ENCODE measurements at regions not wholly inside any gene's neighbourhood (a gene's known extent, or its start where the extent isn't known, plus 50 kb on each side); places are given as distances from the start of the nearest gene placed in this dataset.

DNA sequence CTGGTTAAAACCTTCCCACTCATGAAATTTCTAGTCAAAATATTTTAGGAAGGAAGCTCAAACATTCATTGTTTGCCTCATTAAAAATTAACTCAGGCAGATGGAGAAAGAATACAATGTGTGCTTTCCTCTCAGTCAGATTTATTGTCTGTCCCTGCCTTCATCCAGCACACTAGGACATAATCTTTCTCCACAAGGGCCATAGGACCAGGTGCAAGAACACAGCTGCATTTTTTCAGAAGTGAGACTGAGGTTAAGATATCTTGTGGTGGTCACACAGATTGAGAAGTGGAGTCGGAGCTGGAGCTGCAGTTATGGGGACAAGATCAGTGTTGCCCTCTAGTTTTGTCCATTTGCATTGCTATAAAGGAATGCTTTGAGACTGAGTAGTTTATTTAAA, 666.3 kb downstream of the CCSER2 start:
- no peaks in the 10 kb centered on the region for H3K27me3 ChIP-seq (ENCODE audit: control insufficient read depth, insufficient read depth, low read length)
- no peak overlapping the region for H3K4me3 ChIP-seq (ENCODE audit: low read length)
- no peak overlapping the region for H3K9ac ChIP-seq (ENCODE audit: low read depth, low read length)
- H3K4me2 ChIP-seq (ENCODE audit: low read length) = no peak overlapping the region
- H3K9me3 ChIP-seq (replicated peaks; ENCODE audit: low read length) = peaks cover 2% of the 10 kb centered on the region
- H3K36me3 ChIP-seq (ENCODE audit: insufficient read depth, low read length) = no peaks in the 10 kb centered on the region
- no peaks in the 10 kb centered on the region for H3K4me1 ChIP-seq (ENCODE audit: control insufficient read depth, insufficient read depth, low read length)

GRCh38 chr10:84996580-84996979, 668.2 kb downstream of the CCSER2 start:
- Histone ChIP-seq H3K4me3 (ENCODE audit: low read length) (no peak overlapping the region), H3K9ac (ENCODE audit: low read depth, low read length) (no peak overlapping the region)

GRCh38 chr10:84997870-84998269, 669.5 kb downstream of the CCSER2 start:
- Histone ChIP-seq H3K4me1 (ENCODE audit: control insufficient read depth, insufficient read depth, low read length) (no peaks in the 10 kb centered on the region), H3K9me3 (replicated peaks; ENCODE audit: low read length) (peaks cover 2% of the 10 kb centered on the region), H3K4me2 (ENCODE audit: low read length) (no peak overlapping the region), H3K27me3 (ENCODE audit: control insufficient read depth, insufficient read depth, low read length) (no peaks in the 10 kb centered on the region), H3K9ac (ENCODE audit: low read depth, low read length) (no peak overlapping the region), H3K36me3 (ENCODE audit: insufficient read depth, low read length) (no peaks in the 10 kb centered on the region), H3K4me3 (ENCODE audit: low read length) (no peak overlapping the region)

More at GRCh38 chr10:84996580-84996979, 668.2 kb downstream of the CCSER2 start:
- Histone ChIP-seq H3K4me1 (ENCODE audit: control insufficient read depth, insufficient read depth, low read length) (no peaks in the 10 kb centered on the region), H3K4me2 (ENCODE audit: low read length) (no peak overlapping the region), H3K27me3 (ENCODE audit: control insufficient read depth, insufficient read depth, low read length) (no peaks in the 10 kb centered on the region), H3K36me3 (ENCODE audit: insufficient read depth, low read length) (no peaks in the 10 kb centered on the region), H3K9me3 (replicated peaks; ENCODE audit: low read length) (peaks cover 2% of the 10 kb centered on the region)

DNA sequence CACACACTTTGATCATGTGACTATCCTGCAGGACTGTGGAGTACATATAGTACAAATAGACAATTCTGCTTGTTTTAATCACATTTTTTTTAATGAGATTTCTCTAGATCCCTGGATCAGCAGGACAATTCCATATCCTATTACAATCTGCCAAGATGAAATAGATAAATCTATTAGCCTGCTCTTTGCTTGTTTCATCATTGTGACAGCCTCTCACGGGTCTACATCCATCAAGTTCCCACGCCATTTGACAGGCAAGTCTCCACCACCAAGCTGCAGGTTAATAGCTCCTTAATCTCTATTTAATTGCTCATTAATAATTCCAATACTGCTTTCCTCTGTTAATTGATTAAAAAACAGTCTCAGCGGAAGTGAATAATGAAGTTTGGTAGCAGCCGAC, 671.5 kb downstream of the CCSER2 start:
- H3K36me3 ChIP-seq (ENCODE audit: insufficient read depth, low read length) = no peaks in the 10 kb centered on the region
- no peaks in the 10 kb centered on the region for H3K27me3 ChIP-seq (ENCODE audit: control insufficient read depth, insufficient read depth, low read length)
- no peak overlapping the region for H3K4me3 ChIP-seq (ENCODE audit: low read length)
- H3K9ac ChIP-seq (ENCODE audit: low read depth, low read length) = no peak overlapping the region
- no peaks in the 10 kb centered on the region for H3K4me1 ChIP-seq (ENCODE audit: control insufficient read depth, insufficient read depth, low read length)
- H3K9me3 ChIP-seq (replicated peaks; ENCODE audit: low read length) = peaks cover 2% of the 10 kb centered on the region
- no peak overlapping the region for H3K4me2 ChIP-seq (ENCODE audit: low read length)

DNA sequence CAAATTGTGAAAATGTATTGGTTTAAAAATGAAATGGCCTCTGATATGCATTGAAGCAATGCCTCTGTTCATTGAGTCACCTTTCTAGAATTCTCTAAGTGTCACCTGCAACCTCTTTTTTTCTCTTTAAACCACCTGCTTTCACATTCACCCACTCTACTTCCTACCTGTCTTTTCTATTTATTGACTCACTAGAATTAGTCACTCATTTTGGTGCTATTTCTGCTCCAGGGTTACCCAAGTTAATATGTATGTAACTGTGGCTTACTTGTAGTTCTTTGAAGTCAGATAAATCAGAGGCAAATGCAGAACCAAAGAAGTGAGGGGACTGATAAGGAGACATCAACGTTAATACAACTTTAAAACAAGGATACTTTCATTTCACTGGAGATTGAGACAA, 674.7 kb downstream of the CCSER2 start:
- Histone ChIP-seq H3K9ac (ENCODE audit: low read depth, low read length) (no peak overlapping the region), H3K4me1 (ENCODE audit: control insufficient read depth, insufficient read depth, low read length) (no peaks in the 10 kb centered on the region), H3K36me3 (ENCODE audit: insufficient read depth, low read length) (no peaks in the 10 kb centered on the region), H3K9me3 (replicated peaks; ENCODE audit: low read length) (no peaks in the 10 kb centered on the region), H3K27me3 (ENCODE audit: control insufficient read depth, insufficient read depth, low read length) (no peaks in the 10 kb centered on the region), H3K4me3 (ENCODE audit: low read length) (no peak overlapping the region), H3K4me2 (ENCODE audit: low read length) (no peak overlapping the region)

- H3K36me3 ChIP-seq (ENCODE audit: insufficient read depth, low read length) = no peaks in the 10 kb centered on the region
- no peaks in the 10 kb centered on the region for H3K27me3 ChIP-seq (ENCODE audit: control insufficient read depth, insufficient read depth, low read length)
- H3K9me3 ChIP-seq (replicated peaks; ENCODE audit: low read length) = peaks cover 3% of the 10 kb centered on the region
- H3K4me2 ChIP-seq (ENCODE audit: low read length) = no peak overlapping the region
- no peaks in the 10 kb centered on the region for H3K4me1 ChIP-seq (ENCODE audit: control insufficient read depth, insufficient read depth, low read length)
- no peak overlapping the region for H3K4me3 ChIP-seq (ENCODE audit: low read length)
- H3K9ac ChIP-seq (ENCODE audit: low read depth, low read length) = no peak overlapping the region
Observed at GRCh38 chr10:85008488-85009184, 680.2 kb downstream of the CCSER2 start.

- no peak overlapping the region for H3K4me2 ChIP-seq (ENCODE audit: low read length)
- H3K27me3 ChIP-seq (ENCODE audit: control insufficient read depth, insufficient read depth, low read length) = no peaks in the 10 kb centered on the region
- no peaks in the 10 kb centered on the region for H3K4me1 ChIP-seq (ENCODE audit: control insufficient read depth, insufficient read depth, low read length)
- H3K4me3 ChIP-seq (ENCODE audit: low read length) = no peak overlapping the region
- no peak overlapping the region for H3K9ac ChIP-seq (ENCODE audit: low read depth, low read length)
- peaks cover 3% of the 10 kb centered on the region for H3K9me3 ChIP-seq (replicated peaks; ENCODE audit: low read length)
- no peaks in the 10 kb centered on the region for H3K36me3 ChIP-seq (ENCODE audit: insufficient read depth, low read length)
Observed at GRCh38 chr10:85012305-85012704, 683.9 kb downstream of the CCSER2 start.

GRCh38 chr10:85026878-85027467, 698.6 kb downstream of the CCSER2 start:
- H3K36me3 ChIP-seq (ENCODE audit: insufficient read depth, low read length) = no peaks in the 10 kb centered on the region

GRCh38 chr10:85032981-85033380, 704.6 kb downstream of the CCSER2 start:
- H3K27me3 ChIP-seq (ENCODE audit: control insufficient read depth, insufficient read depth, low read length) = no peaks in the 10 kb centered on the region
- no peaks in the 10 kb centered on the region for H3K36me3 ChIP-seq (ENCODE audit: insufficient read depth, low read length)
- H3K9me3 ChIP-seq (replicated peaks; ENCODE audit: low read length) = no peaks in the 10 kb centered on the region
- no peak overlapping the region for H3K4me3 ChIP-seq (ENCODE audit: low read length)
- no peak overlapping the region for H3K9ac ChIP-seq (ENCODE audit: low read depth, low read length)
- H3K4me2 ChIP-seq (ENCODE audit: low read length) = no peak overlapping the region
- no peaks in the 10 kb centered on the region for H3K4me1 ChIP-seq (ENCODE audit: control insufficient read depth, insufficient read depth, low read length)

More at GRCh38 chr10:85026878-85027467, 698.6 kb downstream of the CCSER2 start:
- Histone ChIP-seq H3K27me3 (ENCODE audit: control insufficient read depth, insufficient read depth, low read length) (no peaks in the 10 kb centered on the region), H3K4me3 (ENCODE audit: low read length) (no peak overlapping the region), H3K9me3 (replicated peaks; ENCODE audit: low read length) (no peaks in the 10 kb centered on the region), H3K9ac (ENCODE audit: low read depth, low read length) (no peak overlapping the region), H3K4me2 (ENCODE audit: low read length) (no peak overlapping the region), H3K4me1 (ENCODE audit: control insufficient read depth, insufficient read depth, low read length) (no peaks in the 10 kb centered on the region)

GRCh38 chr10:85036661-85037060, 708.3 kb downstream of the CCSER2 start:
- H3K4me3 ChIP-seq (ENCODE audit: low read length) = no peak overlapping the region
- no peak overlapping the region for H3K9ac ChIP-seq (ENCODE audit: low read depth, low read length)
- no peaks in the 10 kb centered on the region for H3K27me3 ChIP-seq (ENCODE audit: control insufficient read depth, insufficient read depth, low read length)
- H3K9me3 ChIP-seq (replicated peaks; ENCODE audit: low read length) = peaks cover 4% of the 10 kb centered on the region
- H3K4me2 ChIP-seq (ENCODE audit: low read length) = no peak overlapping the region
- H3K36me3 ChIP-seq (ENCODE audit: insufficient read depth, low read length) = no peaks in the 10 kb centered on the region
- H3K4me1 ChIP-seq (ENCODE audit: control insufficient read depth, insufficient read depth, low read length) = no peaks in the 10 kb centered on the region

DNA sequence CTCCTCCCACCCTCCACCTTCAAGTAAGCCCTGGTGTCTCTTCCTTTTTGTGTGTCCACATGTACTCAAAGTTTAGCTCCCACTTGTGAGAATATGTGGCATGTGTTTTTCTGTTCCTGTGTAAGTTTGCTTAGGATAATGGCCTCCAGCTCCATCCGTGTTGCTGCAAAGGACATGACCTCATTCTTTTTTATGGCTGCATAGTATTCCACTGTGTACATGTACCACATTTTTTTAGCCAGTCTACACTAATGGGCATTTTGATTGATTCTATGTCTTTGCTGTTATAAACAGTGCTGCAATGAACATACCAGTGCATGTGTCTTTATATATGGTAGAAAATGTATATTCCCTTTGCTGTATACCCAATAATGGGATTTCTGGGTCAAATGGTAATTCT, 710.9 kb downstream of the CCSER2 start:
- no peak overlapping the region for H3K4me3 ChIP-seq (ENCODE audit: low read length)
- no peaks in the 10 kb centered on the region for H3K36me3 ChIP-seq (ENCODE audit: insufficient read depth, low read length)
- H3K9ac ChIP-seq (ENCODE audit: low read depth, low read length) = no peak overlapping the region
- H3K27me3 ChIP-seq (ENCODE audit: control insufficient read depth, insufficient read depth, low read length) = no peaks in the 10 kb centered on the region
- H3K4me2 ChIP-seq (ENCODE audit: low read length) = no peak overlapping the region
- H3K4me1 ChIP-seq (ENCODE audit: control insufficient read depth, insufficient read depth, low read length) = no peaks in the 10 kb centered on the region
- H3K9me3 ChIP-seq (replicated peaks; ENCODE audit: low read length) = peaks cover 4% of the 10 kb centered on the region

DNA sequence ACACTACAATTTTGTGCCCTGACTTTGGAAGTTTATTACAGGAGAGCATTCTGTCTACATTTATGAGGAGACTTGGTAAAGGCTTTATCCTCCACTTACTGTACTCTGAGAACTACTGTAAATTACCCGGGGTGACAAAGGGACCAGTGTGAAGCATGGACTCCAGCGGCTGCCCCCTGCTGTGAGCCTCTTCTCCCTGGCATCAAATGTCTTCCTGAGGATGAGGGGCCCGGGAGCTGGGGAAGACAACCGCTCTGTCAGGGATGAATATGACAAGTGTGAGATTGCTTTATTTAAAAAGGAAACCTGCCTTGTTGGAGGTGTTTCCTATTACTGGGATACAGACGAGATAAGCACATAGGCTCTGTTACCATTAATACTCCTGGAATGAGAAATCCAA, 714.8 kb downstream of the CCSER2 start:
- Histone ChIP-seq H3K4me2 (ENCODE audit: low read length) (no peak overlapping the region), H3K36me3 (ENCODE audit: insufficient read depth, low read length) (no peaks in the 10 kb centered on the region), H3K4me3 (ENCODE audit: low read length) (no peak overlapping the region), H3K9me3 (replicated peaks; ENCODE audit: low read length) (peaks cover 8% of the 10 kb centered on the region), H3K9ac (ENCODE audit: low read depth, low read length) (no peak overlapping the region), H3K27me3 (ENCODE audit: control insufficient read depth, insufficient read depth, low read length) (no peaks in the 10 kb centered on the region), H3K4me1 (ENCODE audit: control insufficient read depth, insufficient read depth, low read length) (no peaks in the 10 kb centered on the region)
